ENCODE measurements at regions not wholly inside any gene's neighbourhood (a gene's known extent, or its start where the extent isn't known, plus 50 kb on each side); places are given as distances from the start of the nearest gene placed in this dataset.

DNA sequence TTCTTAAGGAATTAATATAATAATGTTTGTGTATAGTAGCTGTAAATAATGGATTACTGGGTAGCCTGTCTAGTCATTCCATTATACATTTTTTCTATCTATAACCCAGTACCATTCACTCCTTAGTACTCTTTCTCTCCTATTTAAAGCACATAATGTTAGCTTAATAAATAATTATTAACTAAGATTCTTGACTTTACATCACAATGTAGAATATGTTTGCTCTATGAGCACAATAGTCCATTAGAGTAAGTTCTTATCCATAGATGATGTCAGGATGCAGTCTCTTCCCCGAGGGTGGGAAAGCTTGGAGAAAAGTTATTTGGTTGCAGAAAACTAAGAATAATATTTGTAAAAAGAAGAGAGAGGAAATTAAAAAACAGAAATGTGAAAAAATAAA is 226.4 kb upstream of the EYS start:
- DNase-seq (ENCODE audit: low read depth) (no peak), FAIRE-seq (no peak)
- no peaks in the 10 kb centered on the region for H3K36me3 ChIP-seq (ENCODE audit: control insufficient read depth, insufficient read depth, low read length)
- no peak for TF ChIP-seq CTCF (IDR thresholded peaks at IDR 0.05; ENCODE audit: insufficient read depth, low read length, severe bottlenecking)
- H3K4me3 ChIP-seq (ENCODE audit: low read depth, low read length): no peak overlapping the region
- H3K27me3 ChIP-seq (ENCODE audit: control insufficient read depth, insufficient read depth, low read length): no peaks in the 10 kb centered on the region

GRCh38 chr6:65927141-65927540 is 220.1 kb upstream of the EYS start:
- Histone ChIP-seq H3K4me3 (ENCODE audit: low read depth, low read length) (no peak overlapping the region), H3K27me3 (ENCODE audit: control insufficient read depth, insufficient read depth, low read length) (no peaks in the 10 kb centered on the region), H3K36me3 (ENCODE audit: control insufficient read depth, insufficient read depth, low read length) (no peaks in the 10 kb centered on the region)
- FAIRE-seq: no peak
- DNase-seq (ENCODE audit: low read depth): no peak
- TF ChIP-seq CTCF (IDR thresholded peaks at IDR 0.05; ENCODE audit: insufficient read depth, low read length, severe bottlenecking): no peak

DNA sequence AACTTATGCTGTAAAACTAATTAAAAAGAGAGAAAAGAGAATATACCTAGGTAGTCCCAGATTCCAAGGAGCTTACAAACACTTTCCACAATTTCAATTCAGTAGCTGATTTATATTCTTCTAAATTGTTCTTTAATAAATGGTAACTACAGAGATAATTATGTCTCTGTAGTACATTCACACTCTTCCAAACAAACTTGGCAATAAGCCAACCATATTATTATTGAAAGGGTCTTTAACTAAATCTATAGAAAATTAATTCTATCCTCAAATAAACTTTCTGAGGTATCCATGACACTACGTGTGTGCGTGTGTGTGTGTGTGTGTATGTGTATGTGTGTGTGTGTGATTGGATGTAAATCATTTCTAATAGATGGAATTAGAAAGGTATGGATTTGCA is 217.4 kb upstream of the EYS start:
- Histone ChIP-seq H3K4me3 (ENCODE audit: low read depth, low read length) (no peak overlapping the region), H3K36me3 (ENCODE audit: control insufficient read depth, insufficient read depth, low read length) (no peaks in the 10 kb centered on the region), H3K27me3 (ENCODE audit: control insufficient read depth, insufficient read depth, low read length) (no peaks in the 10 kb centered on the region)
- FAIRE-seq (no peak), DNase-seq (ENCODE audit: low read depth) (no peak)
- TF ChIP-seq CTCF (IDR thresholded peaks at IDR 0.05; ENCODE audit: insufficient read depth, low read length, severe bottlenecking): no peak

- H3K4me3 ChIP-seq (ENCODE audit: low read depth, low read length): no peak overlapping the region
- no peaks in the 10 kb centered on the region for H3K36me3 ChIP-seq (ENCODE audit: control insufficient read depth, insufficient read depth, low read length)
- DNase-seq (ENCODE audit: low read depth): no peak
- FAIRE-seq: no peak
- no peak for TF ChIP-seq CTCF (IDR thresholded peaks at IDR 0.05; ENCODE audit: insufficient read depth, low read length, severe bottlenecking)
- H3K27me3 ChIP-seq (ENCODE audit: control insufficient read depth, insufficient read depth, low read length): no peaks in the 10 kb centered on the region
Observed at GRCh38 chr6:65922049-65922448, 215.0 kb upstream of the EYS start.

DNA sequence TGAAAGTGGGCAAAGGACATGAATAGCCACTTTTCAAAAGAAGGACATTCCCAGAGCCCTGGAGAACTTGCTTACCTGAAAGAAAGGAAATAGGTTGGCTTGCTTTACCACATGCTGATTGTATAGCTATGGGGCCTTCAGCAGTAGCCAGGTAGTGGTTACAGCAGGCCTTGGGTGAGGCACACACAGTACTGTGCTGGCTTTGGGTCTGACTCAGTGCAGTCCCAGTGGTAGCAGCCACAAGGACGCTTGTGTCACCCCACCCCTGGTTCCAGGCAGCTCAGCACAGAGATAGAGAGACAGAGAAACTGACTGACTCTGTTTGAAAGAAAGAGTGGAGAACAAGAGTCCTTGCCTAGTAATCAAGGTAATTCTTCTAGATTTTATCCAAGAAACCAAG is 201.0 kb upstream of the EYS start:
- H3K27me3 ChIP-seq (ENCODE audit: control insufficient read depth, insufficient read depth, low read length): no peaks in the 10 kb centered on the region
- FAIRE-seq (no peak), DNase-seq (ENCODE audit: low read depth) (no peak)
- no peaks in the 10 kb centered on the region for H3K36me3 ChIP-seq (ENCODE audit: control insufficient read depth, insufficient read depth, low read length)
- TF ChIP-seq CTCF (IDR thresholded peaks at IDR 0.05; ENCODE audit: insufficient read depth, low read length, severe bottlenecking): no peak
- no peak overlapping the region for H3K4me3 ChIP-seq (ENCODE audit: low read depth, low read length)

DNA sequence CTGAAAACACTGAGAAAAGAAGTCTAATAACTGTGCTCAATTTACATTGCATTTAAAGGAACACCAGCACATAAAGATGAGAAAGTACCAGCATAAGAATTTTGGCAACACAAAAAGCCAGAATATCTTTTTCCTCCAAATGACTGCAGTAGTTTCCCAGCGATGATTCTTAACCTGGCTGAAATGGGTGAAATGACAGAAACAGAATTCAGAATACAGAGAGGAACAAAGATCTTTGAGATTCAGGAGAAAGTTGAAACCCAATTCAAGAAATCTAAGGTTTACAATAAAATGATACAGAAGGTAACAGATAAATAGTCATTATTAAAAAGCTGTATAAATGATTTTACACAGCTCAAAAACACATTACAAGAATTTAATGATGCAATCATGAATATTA is 197.0 kb upstream of the EYS start:
- Histone ChIP-seq H3K27me3 (ENCODE audit: control insufficient read depth, insufficient read depth, low read length) (no peaks in the 10 kb centered on the region), H3K36me3 (ENCODE audit: control insufficient read depth, insufficient read depth, low read length) (no peaks in the 10 kb centered on the region), H3K4me3 (ENCODE audit: low read depth, low read length) (no peak overlapping the region)
- TF ChIP-seq CTCF (IDR thresholded peaks at IDR 0.05; ENCODE audit: insufficient read depth, low read length, severe bottlenecking): no peak
- no peak for DNase-seq (ENCODE audit: low read depth)
- FAIRE-seq: no peak

Measured in bronchial epithelial cell (primary cell).